OCI-LY3 (cell line): ENCODE measurements at regions not wholly inside any gene's neighbourhood (a gene's known extent, or its start where the extent isn't known, plus 50 kb on each side); places are given as distances from the start of the nearest gene placed in this dataset.

ENCODE experiments used
- EZH2phosphoT487 ChIP-seq: fragments of 200-600 bp; shearing (Covaris generic); IDR thresholded peaks from 2 replicates; pipeline ENCODE4 v1.6.1; 2018; ENCODE audit warnings: antibody characterized with exemption, mixed run types, low read depth
- TF ChIP-seq, protein P1 (sequence below): fragments of 200-600, 300-600 bp; sonication (generic); IDR thresholded peaks from 2 replicates; pipeline ENCODE4 v1.5.1; 2014; ENCODE audit warnings: antibody characterized with exemption, low read length, low read depth

DNA sequence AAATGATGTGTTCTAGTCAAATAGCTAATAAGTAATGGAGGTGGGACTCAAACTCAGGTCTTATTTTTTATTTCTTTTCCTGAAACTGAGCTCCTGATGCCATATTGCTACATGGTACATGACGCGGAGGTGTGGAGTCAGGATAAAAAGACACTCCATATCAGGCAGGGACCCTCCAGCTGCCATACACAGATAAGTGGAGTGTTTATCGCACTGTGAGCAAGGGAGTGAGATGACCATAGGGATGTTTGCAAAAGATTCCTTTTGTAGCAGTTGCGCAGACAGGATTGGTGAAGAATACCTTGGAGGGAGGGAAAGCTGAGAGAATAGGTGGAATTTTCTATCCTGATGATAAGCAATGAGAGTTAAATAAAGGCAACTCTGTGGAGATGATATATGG, 657.2 kb downstream of the RNF144A start:
- TF ChIP-seq, protein P1, sequence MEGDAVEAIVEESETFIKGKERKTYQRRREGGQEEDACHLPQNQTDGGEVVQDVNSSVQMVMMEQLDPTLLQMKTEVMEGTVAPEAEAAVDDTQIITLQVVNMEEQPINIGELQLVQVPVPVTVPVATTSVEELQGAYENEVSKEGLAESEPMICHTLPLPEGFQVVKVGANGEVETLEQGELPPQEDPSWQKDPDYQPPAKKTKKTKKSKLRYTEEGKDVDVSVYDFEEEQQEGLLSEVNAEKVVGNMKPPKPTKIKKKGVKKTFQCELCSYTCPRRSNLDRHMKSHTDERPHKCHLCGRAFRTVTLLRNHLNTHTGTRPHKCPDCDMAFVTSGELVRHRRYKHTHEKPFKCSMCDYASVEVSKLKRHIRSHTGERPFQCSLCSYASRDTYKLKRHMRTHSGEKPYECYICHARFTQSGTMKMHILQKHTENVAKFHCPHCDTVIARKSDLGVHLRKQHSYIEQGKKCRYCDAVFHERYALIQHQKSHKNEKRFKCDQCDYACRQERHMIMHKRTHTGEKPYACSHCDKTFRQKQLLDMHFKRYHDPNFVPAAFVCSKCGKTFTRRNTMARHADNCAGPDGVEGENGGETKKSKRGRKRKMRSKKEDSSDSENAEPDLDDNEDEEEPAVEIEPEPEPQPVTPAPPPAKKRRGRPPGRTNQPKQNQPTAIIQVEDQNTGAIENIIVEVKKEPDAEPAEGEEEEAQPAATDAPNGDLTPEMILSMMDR, result no peak
- TF ChIP-seq EZH2phosphoT487, result no peak
